ENCODE measurements at regions not wholly inside any gene's neighbourhood (a gene's known extent, or its start where the extent isn't known, plus 50 kb on each side); places are given as distances from the start of the nearest gene placed in this dataset.

DNA sequence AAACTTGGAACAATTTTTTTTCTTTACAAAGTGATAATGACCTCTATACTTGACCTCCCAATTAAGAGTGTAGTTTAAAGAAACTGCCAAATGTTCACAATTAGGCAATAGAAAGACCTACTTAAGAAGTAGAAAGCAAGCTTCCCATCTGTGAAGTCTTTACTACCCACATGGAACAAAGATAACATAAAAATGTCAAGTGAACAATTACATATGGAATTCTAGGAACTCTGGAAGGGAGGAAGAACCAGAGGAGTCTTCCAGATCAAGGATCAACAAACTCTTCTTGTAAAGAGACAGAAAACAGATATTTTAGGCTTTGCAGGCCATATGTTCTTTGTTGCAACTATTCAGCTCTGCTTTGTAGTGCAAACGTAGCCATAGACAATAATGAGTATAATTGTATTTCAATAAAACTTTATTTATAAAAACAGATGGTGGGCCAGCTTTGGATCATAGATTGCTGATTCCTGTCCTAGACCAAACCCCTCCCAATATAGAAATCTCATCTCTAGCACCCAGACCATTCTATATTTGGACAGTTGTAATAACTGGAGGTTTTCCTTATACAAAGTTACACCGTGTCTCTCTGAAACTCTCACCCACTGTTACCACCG lies 68.4 kb upstream of the MAGI3 start:
- Histone ChIP-seq H2AFZ (ENCODE audit: low read length) (no peak overlapping the region), H2BK5ac (ENCODE audit: low read depth, low read length) (no peak overlapping the region), H3K18ac (ENCODE audit: extremely low read depth, low read length) (no peak overlapping the region), H3K27ac (ENCODE audit: low read depth, low read length) (no peak overlapping the region), H3K56ac (replicated peaks; ENCODE audit: insufficient read length, low read depth, low read length) (no peak overlapping the region), H3K79me2 (ENCODE audit: control insufficient read depth in 1 of 2, insufficient read depth in 2 of 2, low read length in 2 of 2) (no peaks in the 10 kb centered on the region), H3K4me3 (ENCODE audit: extremely low read depth in 1 of 4, insufficient read depth in 2 of 4, low read depth in 3 of 4, low read length in 4 of 4) (no peak overlapping the region), H2BK15ac (ENCODE audit: low read length) (no peak overlapping the region), H3K23me2 (ENCODE audit: low read depth, low read length) (no peaks in the 10 kb centered on the region), H4K91ac (replicated peaks; ENCODE audit: insufficient read length, low read length) (no peak overlapping the region), H3K14ac (ENCODE audit: insufficient read length) (no peak overlapping the region), H4K20me1 (replicated peaks in 1 of 2; ENCODE audit: control insufficient read depth in 1 of 2, insufficient read depth in 2 of 2, low read length in 2 of 2) (no peaks in the 10 kb centered on the region), H3K9me3 (ENCODE audit: insufficient read depth in 2 of 2, low read depth in 1 of 2, low read length in 1 of 2) (no peaks in the 10 kb centered on the region), H2BK20ac (ENCODE audit: low read length) (no peak overlapping the region), H3K79me1 (ENCODE audit: low read depth, low read length) (no peaks in the 10 kb centered on the region), H4K8ac (ENCODE audit: extremely low read depth, insufficient read depth, low read length) (no peak overlapping the region), H2AK5ac (ENCODE audit: low read depth, low read length) (no peak overlapping the region), H3K4ac (replicated peaks; ENCODE audit: insufficient read length, low read depth, low read length) (no peak overlapping the region), H3K4me1 (replicated peaks in 1 of 4; ENCODE audit: control insufficient read depth in 3 of 4, insufficient read depth in 4 of 4, low read length in 3 of 4) (no peaks in the 10 kb centered on the region), H3K9ac (replicated peaks in 1 of 4; ENCODE audit: extremely low read depth in 1 of 4, low read depth in 3 of 4, low read length in 3 of 4) (no peak overlapping the region), H3K4me2 (ENCODE audit: insufficient read depth in 1 of 2, low read depth in 2 of 2, low read length in 2 of 2) (no peak overlapping the region), H2BK12ac (ENCODE audit: low read depth, low read length) (no peak overlapping the region), H3K23ac (ENCODE audit: insufficient read length) (no peak overlapping the region), H4K5ac (ENCODE audit: insufficient read length, low read depth, low read length) (no peak overlapping the region), H3K36me3 (ENCODE audit: control insufficient read depth in 2 of 4, insufficient read depth in 4 of 4, low read length in 3 of 4) (no peaks in the 10 kb centered on the region), H2BK120ac (replicated peaks; ENCODE audit: low read depth, low read length) (no peak overlapping the region), H3K27me3 (replicated peaks in 1 of 4; ENCODE audit: control insufficient read depth in 3 of 4, extremely low read depth in 1 of 4, insufficient read depth in 3 of 4, low read length in 3 of 4) (no peaks in the 10 kb centered on the region)
- FAIRE-seq (no peak), DNase-seq (ENCODE audit: low read depth in 1 of 2, low spot score in 2 of 2) (no peak)
- TF ChIP-seq BACH1 (IDR thresholded peaks at IDR 0.05; ENCODE audit: low read length) (no peak), MAFK (IDR thresholded peaks at IDR 0.05; ENCODE audit: low read depth, low read length) (no peak), CBX5 (IDR thresholded peaks at IDR 0.05; ENCODE audit: low read depth, low read length) (no peak)
- TF ChIP-seq, protein P1, sequence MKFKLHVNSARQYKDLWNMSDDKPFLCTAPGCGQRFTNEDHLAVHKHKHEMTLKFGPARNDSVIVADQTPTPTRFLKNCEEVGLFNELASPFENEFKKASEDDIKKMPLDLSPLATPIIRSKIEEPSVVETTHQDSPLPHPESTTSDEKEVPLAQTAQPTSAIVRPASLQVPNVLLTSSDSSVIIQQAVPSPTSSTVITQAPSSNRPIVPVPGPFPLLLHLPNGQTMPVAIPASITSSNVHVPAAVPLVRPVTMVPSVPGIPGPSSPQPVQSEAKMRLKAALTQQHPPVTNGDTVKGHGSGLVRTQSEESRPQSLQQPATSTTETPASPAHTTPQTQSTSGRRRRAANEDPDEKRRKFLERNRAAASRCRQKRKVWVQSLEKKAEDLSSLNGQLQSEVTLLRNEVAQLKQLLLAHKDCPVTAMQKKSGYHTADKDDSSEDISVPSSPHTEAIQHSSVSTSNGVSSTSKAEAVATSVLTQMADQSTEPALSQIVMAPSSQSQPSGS (IDR thresholded peaks at IDR 0.05; ENCODE audit: low read length): no peak
- ChIA-PET CTCF (ENCODE audit: partially characterized antibody) (no interaction called here), POLR2A (ENCODE audit: partially characterized antibody) (no interaction called here)
- WGBS, 2 experiments (ENCODE audit: extremely low coverage in 1 of 2, insufficient coverage in 1 of 2, insufficient read length in 1 of 2, insufficient replicate concordance in 2 of 2, low coverage in 1 of 2, low lambda C conversion rate in 2 of 2, missing lambda C conversion rate in 1 of 2): 91% methylated on average over 3 of the region's 3 CpGs; no CpG with 5 or more reads in 1 of the 2 experiments

Measured in H1 (cell line).